Activated CD4-positive, alpha-beta memory T cell treated with anti-CD3 and anti-CD28 coated beads for 36 hours (primary cell): ENCODE measurements at regions not wholly inside any gene's neighbourhood (a gene's known extent, or its start where the extent isn't known, plus 50 kb on each side); places are given as distances from the start of the nearest gene placed in this dataset.
"Not testable (repeated sequence)": the region's sequence is repeated elsewhere in the genome, so short reads cannot be mapped to it uniquely, and the experiment has no call there.

Experiments
- CTCF ChIA-PET: fragments of 350-600 bp; sonication (Branson Sonifier 250); formaldehyde crosslinking; loops from one replicate; lab custom pipeline; 2021; ENCODE audit warnings: antibody characterized with exemption, inconsistent platforms; lab: Charles Lee
- POLR2A ChIA-PET: fragments of 350-600 bp; sonication (Branson Sonifier 250); formaldehyde crosslinking; loops from one replicate; lab custom pipeline; 2021; ENCODE audit warnings: antibody characterized with exemption; lab: Charles Lee
- DNase-seq: peaks from one replicate; pipeline ENCODE4 v3.0.0-alpha.2; 2020
- H3K27ac Mint-ChIP-seq: one replicate; pipeline ENCODE4 v1.8.0; 2021; ENCODE audit warnings: mixed read lengths
- H3K27me3 Mint-ChIP-seq: one replicate; pipeline ENCODE4 v1.8.0; 2021; ENCODE audit warnings: mixed read lengths
- H3K36me3 Mint-ChIP-seq: one replicate; pipeline ENCODE4 v1.8.0; 2021; ENCODE audit warnings: mixed read lengths
- H3K4me1 Mint-ChIP-seq: one replicate; pipeline ENCODE4 v1.8.0; 2021; ENCODE audit warnings: low read depth, mixed read lengths
- H3K4me3 Mint-ChIP-seq: one replicate; pipeline ENCODE4 v1.8.0; 2021; ENCODE audit warnings: mild to moderate bottlenecking, mixed read lengths
- H3K9me3 Mint-ChIP-seq: one replicate; pipeline ENCODE4 v1.8.0; 2021; ENCODE audit warnings: mixed read lengths
- intact Hi-C: fragments of 100-400 bp; cut with micrococcal nuclease; formaldehyde crosslinking; loops from one replicate; pipeline ENCODE4 v1.15.1; 2023

GRCh38 chr18:38786906-38787305 is 1221.3 kb upstream of the CELF4 start:
- peaks cover 8% of the 10 kb centered on the region for H3K9me3 Mint-ChIP-seq
- ChIA-PET POLR2A (no interaction called here), CTCF (no interaction called here)
- H3K4me1 Mint-ChIP-seq = no peaks in the 10 kb centered on the region
- no peaks in the 10 kb centered on the region for H3K36me3 Mint-ChIP-seq
- intact Hi-C loops = no loop called here
- no peak overlapping the region for H3K4me3 Mint-ChIP-seq
- no peaks in the 10 kb centered on the region for H3K27me3 Mint-ChIP-seq
- no peak overlapping the region for H3K27ac Mint-ChIP-seq
- no peak for DNase-seq

- H3K4me1 Mint-ChIP-seq, H3K9me3 Mint-ChIP-seq: not testable (repeated sequence)
These were observed 1206.0 kb upstream of the CELF4 start for GRCh38 chr18:38771620-38772019.

GRCh38 chr18:38768504-38768903 is 1202.9 kb upstream of the CELF4 start:
- Mint-ChIP-seq H3K4me3 (no peak overlapping the region), H3K36me3 (no peaks in the 10 kb centered on the region), H3K9me3 (peaks cover 7% of the 10 kb centered on the region), H3K4me1 (no peaks in the 10 kb centered on the region), H3K27me3 (no peaks in the 10 kb centered on the region), H3K27ac (no peak overlapping the region)
- intact Hi-C loops = no loop called here
- POLR2A ChIA-PET = no interaction called here
- CTCF ChIA-PET = no interaction called here
- DNase-seq = no peak

More at GRCh38 chr18:38771620-38772019, 1206.0 kb upstream of the CELF4 start:
- CTCF ChIA-PET, POLR2A ChIA-PET, H3K27me3 Mint-ChIP-seq, H3K36me3 Mint-ChIP-seq, H3K27ac Mint-ChIP-seq, intact Hi-C loops, H3K4me3 Mint-ChIP-seq, DNase-seq: not testable (repeated sequence)

GRCh38 chr18:38759457-38759856 is 1193.9 kb upstream of the CELF4 start:
- Mint-ChIP-seq H3K9me3 (peaks cover 3% of the 10 kb centered on the region), H3K36me3 (no peaks in the 10 kb centered on the region), H3K27ac (no peak overlapping the region), H3K4me1 (no peaks in the 10 kb centered on the region), H3K4me3 (no peak overlapping the region), H3K27me3 (no peaks in the 10 kb centered on the region)
- ChIA-PET POLR2A (no interaction called here), CTCF (no interaction called here)
- no peak for DNase-seq
- intact Hi-C loops = no loop called here

GRCh38 chr18:38756436-38756835 is 1190.8 kb upstream of the CELF4 start:
- no peaks in the 10 kb centered on the region for H3K9me3 Mint-ChIP-seq
- H3K4me3 Mint-ChIP-seq = no peak overlapping the region
- no peaks in the 10 kb centered on the region for H3K36me3 Mint-ChIP-seq
- no peak for DNase-seq
- intact Hi-C loops = no loop called here
- H3K4me1 Mint-ChIP-seq = peaks cover 8% of the 10 kb centered on the region
- H3K27me3 Mint-ChIP-seq = no peaks in the 10 kb centered on the region
- POLR2A ChIA-PET = no interaction called here
- no peak overlapping the region for H3K27ac Mint-ChIP-seq
- CTCF ChIA-PET = no interaction called here

GRCh38 chr18:38752430-38752829 is 1186.8 kb upstream of the CELF4 start:
- Mint-ChIP-seq H3K4me1 (peaks cover 10% of the 10 kb centered on the region), H3K9me3 (no peaks in the 10 kb centered on the region), H3K27me3 (no peaks in the 10 kb centered on the region), H3K4me3 (no peak overlapping the region), H3K36me3 (no peaks in the 10 kb centered on the region), H3K27ac (no peak overlapping the region)
- no peak for DNase-seq
- ChIA-PET CTCF (no interaction called here), POLR2A (no interaction called here)
- intact Hi-C loops = loop anchor here (1.0 to 5.0 kb wide), 3 partner anchors 55 to 256 kb away; no protein-coding TSS in a partner anchor

- no peak overlapping the region for H3K27ac Mint-ChIP-seq
- H3K36me3 Mint-ChIP-seq = no peaks in the 10 kb centered on the region
- peaks cover 10% of the 10 kb centered on the region for H3K4me1 Mint-ChIP-seq
- H3K4me3 Mint-ChIP-seq = no peak overlapping the region
- intact Hi-C loops = loop anchor here (1.0 to 5.0 kb wide), 3 partner anchors 55 to 255 kb away; no protein-coding TSS in a partner anchor
- ChIA-PET CTCF (no interaction called here), POLR2A (no interaction called here)
- H3K27me3 Mint-ChIP-seq = no peaks in the 10 kb centered on the region
- H3K9me3 Mint-ChIP-seq = no peaks in the 10 kb centered on the region
- peak; percentile 35 for DNase-seq
These were observed 1186.3 kb upstream of the CELF4 start for GRCh38 chr18:38751898-38752297.

GRCh38 chr18:38751211-38751610 is 1185.6 kb upstream of the CELF4 start:
- intact Hi-C loops = loop anchor here (5.0 kb wide), 1 partner anchor 54 kb away; no protein-coding TSS in a partner anchor
- DNase-seq = no peak
- H3K27me3 Mint-ChIP-seq = no peaks in the 10 kb centered on the region
- H3K36me3 Mint-ChIP-seq = no peaks in the 10 kb centered on the region
- H3K9me3 Mint-ChIP-seq = no peaks in the 10 kb centered on the region
- no peak overlapping the region for H3K4me3 Mint-ChIP-seq
- CTCF ChIA-PET = interaction anchor here (0.6 kb wide), 1 partner anchor 57 kb away, joined by 3 read pairs; no protein-coding TSS in a partner anchor
- POLR2A ChIA-PET = no interaction called here
- no peak overlapping the region for H3K27ac Mint-ChIP-seq
- H3K4me1 Mint-ChIP-seq = peaks cover 10% of the 10 kb centered on the region

- Mint-ChIP-seq H3K27ac (no peak overlapping the region), H3K27me3 (no peaks in the 10 kb centered on the region), H3K36me3 (no peaks in the 10 kb centered on the region), H3K4me3 (no peak overlapping the region), H3K9me3 (no peaks in the 10 kb centered on the region), H3K4me1 (peaks cover 10% of the 10 kb centered on the region)
- POLR2A ChIA-PET = no interaction called here
- intact Hi-C loops = loop anchor here (5.0 kb wide), 1 partner anchor 53 kb away; no protein-coding TSS in a partner anchor
- CTCF ChIA-PET = interaction anchor here (0.6 kb wide), 1 partner anchor 58 kb away, joined by 3 read pairs; no protein-coding TSS in a partner anchor
- DNase-seq = no peak
These were observed 1185.2 kb upstream of the CELF4 start for GRCh38 chr18:38750751-38751150.

GRCh38 chr18:38747153-38747552 is 1181.6 kb upstream of the CELF4 start:
- no peak overlapping the region for H3K4me3 Mint-ChIP-seq
- DNase-seq = no peak
- H3K27me3 Mint-ChIP-seq = no peaks in the 10 kb centered on the region
- ChIA-PET CTCF (no interaction called here), POLR2A (no interaction called here)
- H3K27ac Mint-ChIP-seq = no peak overlapping the region
- H3K4me1 Mint-ChIP-seq = peaks cover 7% of the 10 kb centered on the region
- intact Hi-C loops = no loop called here
- no peaks in the 10 kb centered on the region for H3K36me3 Mint-ChIP-seq
- no peaks in the 10 kb centered on the region for H3K9me3 Mint-ChIP-seq

- H3K9me3 Mint-ChIP-seq = peaks cover 12% of the 10 kb centered on the region
- DNase-seq, POLR2A ChIA-PET, CTCF ChIA-PET, H3K27me3 Mint-ChIP-seq, H3K4me1 Mint-ChIP-seq, H3K4me3 Mint-ChIP-seq, intact Hi-C loops, H3K36me3 Mint-ChIP-seq, H3K27ac Mint-ChIP-seq: not testable (repeated sequence)
These were observed 1154.6 kb upstream of the CELF4 start for GRCh38 chr18:38720181-38720580.

- Mint-ChIP-seq H3K4me3 (no peak overlapping the region), H3K27me3 (no peaks in the 10 kb centered on the region), H3K9me3 (peaks cover 12% of the 10 kb centered on the region), H3K27ac (no peak overlapping the region), H3K36me3 (no peaks in the 10 kb centered on the region), H3K4me1 (no peaks in the 10 kb centered on the region)
- CTCF ChIA-PET = no interaction called here
- DNase-seq = no peak
- POLR2A ChIA-PET = no interaction called here
- intact Hi-C loops = no loop called here
These were observed 1152.8 kb upstream of the CELF4 start for GRCh38 chr18:38718365-38718901.

GRCh38 chr18:38709122-38709521 is 1143.5 kb upstream of the CELF4 start:
- H3K4me3 Mint-ChIP-seq = no peak overlapping the region
- POLR2A ChIA-PET = no interaction called here
- intact Hi-C loops = no loop called here
- H3K27ac Mint-ChIP-seq = no peak overlapping the region
- H3K27me3 Mint-ChIP-seq = no peaks in the 10 kb centered on the region
- no peak for DNase-seq
- CTCF ChIA-PET = no interaction called here
- H3K9me3 Mint-ChIP-seq = no peaks in the 10 kb centered on the region
- H3K36me3 Mint-ChIP-seq = no peaks in the 10 kb centered on the region
- no peaks in the 10 kb centered on the region for H3K4me1 Mint-ChIP-seq
